NCI-H446 (cell line): ENCODE measurements at regions not wholly inside any gene's neighbourhood (a gene's known extent, or its start where the extent isn't known, plus 50 kb on each side); places are given as distances from the start of the nearest gene placed in this dataset.

Experiments used
- DNase-seq, 2 experiments: peaks; one replicate each; lab custom pipeline; 2025; lab: John Stamatoyannopoulos, UW

- DNase-seq = no peak
Observed at GRCh38 chr11:134575504-134576230, 163.6 kb upstream of the B3GAT1 start.

DNA sequence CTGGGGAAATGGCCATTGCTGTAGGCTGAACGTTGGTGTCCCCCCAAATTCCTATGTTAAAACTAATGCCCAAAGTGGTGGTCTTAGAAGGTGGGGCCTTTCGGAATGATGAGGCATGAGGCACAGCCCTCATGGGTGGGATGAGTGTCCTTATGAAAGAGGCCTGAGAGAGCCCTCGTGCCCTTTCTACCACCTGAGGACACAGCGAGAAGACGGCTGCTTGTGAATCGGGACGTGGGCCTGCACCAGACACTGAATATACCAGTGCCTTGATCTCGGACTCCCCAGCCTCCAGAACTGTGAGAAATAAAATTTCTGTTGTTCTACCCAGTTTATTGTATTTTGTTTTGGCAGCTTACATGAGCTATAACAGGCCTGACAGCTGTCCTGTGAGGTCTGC lies 162.9 kb upstream of the B3GAT1 start:
- no peak for DNase-seq

GRCh38 chr11:134574425-134574824 lies 162.4 kb upstream of the B3GAT1 start:
- no peak for DNase-seq

DNA sequence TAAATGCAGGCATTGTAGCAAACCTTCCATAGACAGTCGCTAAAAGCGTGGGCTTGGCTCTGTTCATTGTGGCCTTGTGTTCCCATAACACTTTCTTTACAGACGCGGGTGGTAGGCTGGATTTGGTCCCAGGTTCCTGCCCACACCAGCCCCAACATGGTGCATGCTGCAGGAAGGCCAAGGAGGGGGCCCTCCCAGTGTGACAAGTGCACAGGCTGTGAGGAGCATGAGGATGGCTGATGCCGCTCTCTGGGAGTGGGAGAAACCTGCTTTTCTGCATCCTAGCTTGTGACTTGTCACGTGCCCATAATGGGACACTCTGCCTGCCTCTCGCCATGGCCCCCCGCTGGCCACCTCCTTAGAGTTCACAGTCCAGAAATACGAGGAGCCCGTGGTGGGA lies 161.8 kb upstream of the B3GAT1 start:
- DNase-seq = no peak

GRCh38 chr11:134572741-134573675 lies 161.0 kb upstream of the B3GAT1 start:
- DNase-seq = no peak

GRCh38 chr11:134571301-134571700 lies 159.3 kb upstream of the B3GAT1 start:
- no peak for DNase-seq

DNA sequence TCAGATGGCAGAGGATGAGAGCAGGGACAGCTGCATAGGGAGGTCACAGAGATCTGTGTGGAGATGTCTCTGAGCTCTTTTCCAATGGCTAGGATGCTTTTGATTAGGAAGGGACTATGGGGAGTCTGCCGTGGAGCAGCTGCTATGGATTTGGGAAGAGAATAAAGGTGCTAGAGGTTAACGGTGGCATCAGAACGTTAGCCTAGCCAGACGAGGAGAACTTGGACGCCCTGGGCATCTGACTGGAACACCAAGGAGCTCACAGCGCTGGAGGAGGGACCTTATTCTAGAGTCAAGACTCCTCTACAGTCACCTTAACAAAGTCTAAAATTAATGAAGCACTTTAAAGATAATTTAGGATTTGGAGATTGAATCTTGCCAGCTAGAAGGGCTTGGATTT lies 157.2 kb upstream of the B3GAT1 start:
- DNase-seq = no peak

- DNase-seq = no peak
Observed at GRCh38 chr11:134566311-134566710, 154.3 kb upstream of the B3GAT1 start.

DNA sequence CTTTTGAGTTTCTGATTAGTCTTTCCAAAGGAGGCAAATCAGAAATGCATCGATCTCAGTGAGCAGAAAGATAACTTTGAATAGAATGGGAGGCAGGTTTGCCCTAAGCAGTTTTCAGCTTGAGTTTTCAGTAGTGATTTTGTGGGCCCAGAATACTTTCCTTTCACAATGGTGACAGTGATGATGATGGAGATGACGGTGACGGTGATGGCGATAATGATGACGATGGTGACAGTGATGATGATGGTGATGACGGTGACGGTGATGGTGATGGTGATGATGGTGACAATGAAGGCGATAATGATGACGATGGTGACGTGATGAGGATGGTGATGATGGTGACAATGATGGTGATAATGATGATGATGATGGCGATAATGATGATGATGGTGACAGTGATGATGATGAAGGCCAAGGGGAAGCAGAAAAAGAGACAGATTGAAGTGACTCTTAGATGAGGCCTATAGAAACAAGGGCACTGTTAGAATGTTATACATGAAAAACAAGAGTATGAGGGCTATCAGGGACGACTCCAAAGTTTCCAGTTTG lies 153.4 kb upstream of the B3GAT1 start:
- no peak for DNase-seq

GRCh38 chr11:134564472-134565200 lies 152.6 kb upstream of the B3GAT1 start:
- DNase-seq = no peak

DNA sequence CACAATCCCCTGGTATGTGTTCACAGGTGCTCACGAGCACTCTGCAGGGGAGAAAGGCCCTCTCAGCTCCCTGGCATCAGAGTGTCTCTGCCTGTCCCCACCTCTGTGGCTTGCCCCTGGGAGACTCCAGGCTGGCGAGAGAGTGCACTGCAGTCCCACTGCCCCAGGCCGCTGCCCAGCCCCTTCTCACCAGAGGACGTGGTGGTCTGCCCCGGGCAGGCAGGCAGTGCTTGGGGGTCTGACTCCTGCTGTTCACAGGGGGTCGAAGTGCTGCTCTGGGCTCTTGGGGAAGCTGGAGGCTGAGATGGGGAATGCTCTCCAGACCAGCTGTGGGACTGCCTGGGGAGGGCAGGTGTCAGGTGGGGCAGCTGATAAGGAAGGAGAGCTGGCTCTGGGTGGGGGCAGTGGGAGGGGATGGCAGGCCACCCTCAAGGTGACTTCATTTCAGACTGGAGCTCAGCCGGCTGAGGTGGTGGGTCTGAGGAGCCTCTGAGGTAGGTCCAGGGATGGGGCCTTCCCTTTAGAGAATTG lies 151.0 kb upstream of the B3GAT1 start:
- DNase-seq = no peak

GRCh38 chr11:134562196-134562595 lies 150.2 kb upstream of the B3GAT1 start:
- DNase-seq = no peak

- DNase-seq = no peak
Observed at GRCh38 chr11:134561331-134561720, 149.3 kb upstream of the B3GAT1 start.

GRCh38 chr11:134560566-134561330 lies 148.7 kb upstream of the B3GAT1 start:
- DNase-seq = no peak

- DNase-seq = no peak
Observed at GRCh38 chr11:134560066-134560465, 148.0 kb upstream of the B3GAT1 start.

DNA sequence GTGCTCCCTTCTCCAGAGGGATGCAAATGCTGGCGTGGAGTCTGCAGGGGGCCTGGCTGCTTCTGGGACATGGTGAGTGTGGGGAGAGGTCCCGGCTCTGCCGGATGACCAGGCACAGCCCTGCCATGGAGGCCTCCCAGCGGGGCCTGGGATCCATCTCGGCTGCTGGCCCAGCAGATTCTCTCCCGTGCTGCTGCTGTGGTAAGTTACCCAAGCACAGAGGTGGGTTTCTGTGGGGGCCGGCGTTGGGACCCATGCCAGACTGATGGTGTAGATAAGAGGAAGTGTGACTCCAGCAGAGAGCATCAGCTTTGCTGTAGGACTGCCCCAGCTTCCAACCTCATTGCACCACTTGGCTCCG lies 147.5 kb upstream of the B3GAT1 start:
- no peak for DNase-seq

DNA sequence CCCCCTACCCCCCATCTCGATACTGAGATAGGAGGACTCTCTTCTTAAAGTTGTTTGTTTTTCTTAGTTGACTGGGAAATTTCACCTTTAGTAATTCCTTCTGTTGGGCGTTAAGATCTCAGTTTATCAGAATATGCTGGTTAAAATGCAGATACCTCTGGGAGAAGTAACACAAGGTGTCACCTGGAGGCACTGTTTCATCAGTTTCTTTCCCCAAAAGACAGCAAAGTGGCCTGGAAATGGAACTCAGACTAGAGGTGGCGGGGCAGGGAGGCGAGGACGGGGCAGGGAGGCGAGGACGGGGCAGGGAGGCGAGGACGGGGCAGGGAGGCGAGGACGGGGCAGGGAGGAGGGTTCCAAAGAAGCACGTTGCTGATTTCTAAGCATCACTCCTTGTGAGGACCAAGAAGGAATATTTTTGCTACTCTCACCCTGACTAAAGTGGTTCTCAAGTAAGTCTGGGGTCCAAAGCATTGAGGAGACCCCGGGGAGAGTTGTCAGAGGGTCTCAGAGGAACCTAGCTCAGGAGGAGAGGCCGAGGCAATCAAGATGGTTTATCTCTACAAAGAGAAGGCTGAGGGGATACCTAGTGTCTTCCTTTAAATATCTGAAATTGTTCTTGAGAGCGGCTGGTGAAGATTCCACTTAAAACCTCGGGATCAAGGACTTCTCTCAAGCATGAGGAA lies 147.0 kb upstream of the B3GAT1 start:
- no peak for DNase-seq

DNA sequence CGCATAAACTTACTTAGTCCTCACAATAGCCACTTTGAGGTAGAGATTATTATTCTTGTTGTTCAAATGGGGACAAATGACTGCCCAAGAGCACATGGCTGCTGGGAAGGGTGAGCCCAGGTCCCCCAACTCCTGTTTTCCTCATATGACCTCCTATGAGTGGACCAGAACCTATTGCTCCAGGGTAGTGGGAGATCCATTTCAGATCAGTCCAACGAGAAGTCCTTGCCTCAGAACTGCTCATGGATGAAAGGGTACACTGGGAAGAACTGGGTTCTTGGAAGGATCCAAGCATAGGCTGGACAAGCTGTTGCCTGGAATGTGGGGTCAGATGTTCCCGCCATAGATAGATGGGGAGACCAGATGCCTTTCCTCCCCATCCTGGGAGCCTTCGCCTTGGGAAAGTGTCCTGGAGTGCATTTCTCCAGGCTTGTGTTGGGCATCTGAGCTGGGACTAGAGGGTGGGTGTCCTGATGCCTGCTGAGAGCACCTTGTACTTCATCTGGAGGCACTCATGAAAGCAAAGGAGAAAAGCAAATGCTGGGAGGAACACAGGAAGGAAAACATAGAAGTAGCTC lies 146.3 kb upstream of the B3GAT1 start:
- DNase-seq = no peak

GRCh38 chr11:134557571-134558257 lies 145.7 kb upstream of the B3GAT1 start:
- DNase-seq = no peak

GRCh38 chr11:134556186-134556585 lies 144.1 kb upstream of the B3GAT1 start:
- no peak for DNase-seq
